VCaP (cell line): ENCODE measurements at regions not wholly inside any gene's neighbourhood (a gene's known extent, or its start where the extent isn't known, plus 50 kb on each side); places are given as distances from the start of the nearest gene placed in this dataset.
A peak's percentile ranks its signal among the peaks of the same experiment; 100 is the strongest.

Experiments
- H3K27ac ChIP-seq: fragments of 450-650 bp; 2 replicates; pipeline ENCODE4 v1.5.1; 2017
- CTCF ChIP-seq: fragments of 450-650 bp; conservative IDR thresholded peaks from 2 replicates; pipeline ENCODE4 v1.5.1; 2017; ENCODE audit warnings: mild to moderate bottlenecking, moderate library complexity

GRCh38 chr3:6079561-6080179 is 781.2 kb upstream of the GRM7 start:
- no peak for TF ChIP-seq CTCF
- peak overlapping the region; percentile 66 for H3K27ac ChIP-seq

- no peak for TF ChIP-seq CTCF
- H3K27ac ChIP-seq = no peak overlapping the region
These were observed 772.5 kb upstream of the GRM7 start for GRCh38 chr3:6088433-6088832.

GRCh38 chr3:6089780-6090179 is 771.1 kb upstream of the GRM7 start:
- H3K27ac ChIP-seq = no peak overlapping the region
- no peak for TF ChIP-seq CTCF

GRCh38 chr3:6091262-6091661 is 769.7 kb upstream of the GRM7 start:
- H3K27ac ChIP-seq = no peak overlapping the region
- TF ChIP-seq CTCF = no peak

GRCh38 chr3:6095006-6095405 is 765.9 kb upstream of the GRM7 start:
- no peak for TF ChIP-seq CTCF
- H3K27ac ChIP-seq = no peak overlapping the region

- no peak overlapping the region for H3K27ac ChIP-seq
- TF ChIP-seq CTCF = no peak
These were observed 763.9 kb upstream of the GRM7 start for GRCh38 chr3:6097021-6097420.

GRCh38 chr3:6097556-6097955 is 763.4 kb upstream of the GRM7 start:
- no peak for TF ChIP-seq CTCF
- H3K27ac ChIP-seq = no peak overlapping the region
